ENCODE measurements at regions not wholly inside any gene's neighbourhood (a gene's known extent, or its start where the extent isn't known, plus 50 kb on each side); places are given as distances from the start of the nearest gene placed in this dataset.

GRCh38 chr3:20324664-20325478, 138.9 kb upstream of the SGO1 start:
- TF ChIP-seq CTCF (IDR thresholded peaks at IDR 0.05; ENCODE audit: unreplicated experiment) = no peak
- Mint-ChIP-seq H3K4me3 (ENCODE audit: low read depth, unreplicated experiment) (no peak overlapping the region), H3K27me3 (ENCODE audit: unreplicated experiment) (no peaks in the 10 kb centered on the region), H3K36me3 (ENCODE audit: insufficient read depth, unreplicated experiment) (no peaks in the 10 kb centered on the region), H3K4me1 (ENCODE audit: low read depth, unreplicated experiment) (peaks cover 25% of the 10 kb centered on the region), H3K9me3 (ENCODE audit: low read depth, unreplicated experiment) (no peaks in the 10 kb centered on the region), H3K27ac (ENCODE audit: unreplicated experiment) (peak overlapping the region; percentile 74)
- DNase-seq = no peak
- no TSS peak for BruUV-seq (replicated peaks)
- intact Hi-C loops (cut with micrococcal nuclease; ENCODE audit: unreplicated experiment) = loop anchor here (5.0 to 10.0 kb wide), 2 partner anchors 70 to 98 kb away; no protein-coding TSS in a partner anchor
- CTCF ChIA-PET = interaction anchor here (0.7 kb wide), 1 partner anchor 74 kb away, joined by 3 read pairs; no protein-coding TSS in a partner anchor

- CTCF ChIA-PET = no interaction called here
- intact Hi-C loops (cut with micrococcal nuclease; ENCODE audit: unreplicated experiment) = loop anchor here (5.0 to 10.0 kb wide), 2 partner anchors 69 to 96 kb away; no protein-coding TSS in a partner anchor
Observed at GRCh38 chr3:20323307-20323927, 137.4 kb upstream of the SGO1 start.

GRCh38 chr3:20322085-20322484, 136.1 kb upstream of the SGO1 start:
- H3K9me3 Mint-ChIP-seq (ENCODE audit: low read depth, unreplicated experiment) = no peaks in the 10 kb centered on the region
- DNase-seq = no peak
- no peaks in the 10 kb centered on the region for H3K27me3 Mint-ChIP-seq (ENCODE audit: unreplicated experiment)
- H3K4me1 Mint-ChIP-seq (ENCODE audit: low read depth, unreplicated experiment) = peaks cover 25% of the 10 kb centered on the region
- CTCF ChIA-PET = no interaction called here
- no peak overlapping the region for H3K4me3 Mint-ChIP-seq (ENCODE audit: low read depth, unreplicated experiment)
- no TSS peak for BruUV-seq (replicated peaks)
- intact Hi-C loops (cut with micrococcal nuclease; ENCODE audit: unreplicated experiment) = loop anchor here (5.0 to 10.0 kb wide), 2 partner anchors 67 to 95 kb away; no protein-coding TSS in a partner anchor
- H3K27ac Mint-ChIP-seq (ENCODE audit: unreplicated experiment) = no peak overlapping the region
- no peak for TF ChIP-seq CTCF (IDR thresholded peaks at IDR 0.05; ENCODE audit: unreplicated experiment)
- no peaks in the 10 kb centered on the region for H3K36me3 Mint-ChIP-seq (ENCODE audit: insufficient read depth, unreplicated experiment)

More at GRCh38 chr3:20323307-20323927, 137.4 kb upstream of the SGO1 start:
- no peaks in the 10 kb centered on the region for H3K9me3 Mint-ChIP-seq (ENCODE audit: low read depth, unreplicated experiment)
- H3K27ac Mint-ChIP-seq (ENCODE audit: unreplicated experiment) = peak overlapping the region; percentile 11
- no peaks in the 10 kb centered on the region for H3K27me3 Mint-ChIP-seq (ENCODE audit: unreplicated experiment)
- no TSS peak for BruUV-seq (replicated peaks)
- no peak overlapping the region for H3K4me3 Mint-ChIP-seq (ENCODE audit: low read depth, unreplicated experiment)
- H3K4me1 Mint-ChIP-seq (ENCODE audit: low read depth, unreplicated experiment) = peaks cover 25% of the 10 kb centered on the region
- peak; percentile 27 for DNase-seq
- no peaks in the 10 kb centered on the region for H3K36me3 Mint-ChIP-seq (ENCODE audit: insufficient read depth, unreplicated experiment)
- TF ChIP-seq CTCF (IDR thresholded peaks at IDR 0.05; ENCODE audit: unreplicated experiment) = no peak

GRCh38 chr3:20321391-20322047, 135.5 kb upstream of the SGO1 start:
- Mint-ChIP-seq H3K9me3 (ENCODE audit: low read depth, unreplicated experiment) (no peaks in the 10 kb centered on the region), H3K4me3 (ENCODE audit: low read depth, unreplicated experiment) (no peak overlapping the region), H3K36me3 (ENCODE audit: insufficient read depth, unreplicated experiment) (no peaks in the 10 kb centered on the region), H3K4me1 (ENCODE audit: low read depth, unreplicated experiment) (peaks cover 25% of the 10 kb centered on the region), H3K27me3 (ENCODE audit: unreplicated experiment) (no peaks in the 10 kb centered on the region), H3K27ac (ENCODE audit: unreplicated experiment) (no peak overlapping the region)
- no peak for TF ChIP-seq CTCF (IDR thresholded peaks at IDR 0.05; ENCODE audit: unreplicated experiment)
- BruUV-seq (replicated peaks) = no TSS peak
- no peak for DNase-seq
- CTCF ChIA-PET = no interaction called here
- intact Hi-C loops (cut with micrococcal nuclease; ENCODE audit: unreplicated experiment) = loop anchor here (5.0 to 10.0 kb wide), 2 partner anchors 67 to 94 kb away; no protein-coding TSS in a partner anchor

Data from Calu3 (cell line).